Stimulated activated CD8-positive, alpha-beta memory T cell treated with anti-CD3 and anti-CD28 coated beads, Interleukin-7, amount 100 ng/mL, for 48 hours (primary cell): ENCODE measurements at regions not wholly inside any gene's neighbourhood (a gene's known extent, or its start where the extent isn't known, plus 50 kb on each side); places are given as distances from the start of the nearest gene placed in this dataset.
"Not testable (repeated sequence)": the region's sequence is repeated elsewhere in the genome, so short reads cannot be mapped to it uniquely, and the experiment has no call there.

Experiments
- DNase-seq, 2 donors: peaks; one replicate each; pipeline ENCODE4 v3.0.0-alpha.2; 2020; ENCODE audit warnings: low read depth in 1 of 2; ENCODE audit errors: extremely low read depth in 1 of 2

- no peak for DNase-seq
Observed at GRCh38 chr18:2186967-2187366, 384.3 kb downstream of the METTL4 start.

GRCh38 chr18:2188258-2188657 lies 383.0 kb downstream of the METTL4 start:
- no peak for DNase-seq

GRCh38 chr18:2191180-2191790 lies 380.0 kb downstream of the METTL4 start:
- no peak for DNase-seq

GRCh38 chr18:2192562-2192961 lies 378.7 kb downstream of the METTL4 start:
- DNase-seq, result no peak

- no peak for DNase-seq
Observed at GRCh38 chr18:2197946-2198345, 373.4 kb downstream of the METTL4 start.

GRCh38 chr18:2199060-2199459 lies 372.2 kb downstream of the METTL4 start:
- no peak for DNase-seq

- DNase-seq, result no peak
Observed at GRCh38 chr18:2201036-2201600, 370.2 kb downstream of the METTL4 start.

- DNase-seq, result no peak
Observed at GRCh38 chr18:2204736-2205135, 366.6 kb downstream of the METTL4 start.

- DNase-seq, result no peak
Observed at GRCh38 chr18:2207294-2207693, 364.0 kb downstream of the METTL4 start.

- no peak for DNase-seq
Observed at GRCh38 chr18:2212598-2213205, 358.6 kb downstream of the METTL4 start.

- no peak for DNase-seq
Observed at GRCh38 chr18:2213905-2214304, 357.4 kb downstream of the METTL4 start.

GRCh38 chr18:2217356-2217755 lies 353.9 kb downstream of the METTL4 start:
- DNase-seq, result no peak

GRCh38 chr18:2218101-2218500 lies 353.2 kb downstream of the METTL4 start:
- DNase-seq, result no peak

- no peak for DNase-seq
Observed at GRCh38 chr18:2219706-2220105, 351.6 kb downstream of the METTL4 start.

GRCh38 chr18:2222270-2223185 lies 348.8 kb downstream of the METTL4 start:
- DNase-seq, result no peak

GRCh38 chr18:2223449-2223848 lies 347.9 kb downstream of the METTL4 start:
- DNase-seq, result no peak

- DNase-seq, result no peak
Observed at GRCh38 chr18:2223849-2224248, 347.5 kb downstream of the METTL4 start.

GRCh38 chr18:2236232-2236631 lies 335.1 kb downstream of the METTL4 start:
- no peak for DNase-seq

- no peak for DNase-seq
Observed at GRCh38 chr18:2237706-2238105, 333.6 kb downstream of the METTL4 start.

- DNase-seq, result no peak
Observed at GRCh38 chr18:2240311-2240705, 331.0 kb downstream of the METTL4 start.

- DNase-seq, result no peak
Observed at GRCh38 chr18:2244641-2245040, 326.7 kb downstream of the METTL4 start.

- DNase-seq, result not testable (repeated sequence)
Observed at GRCh38 chr18:2247101-2247500, 324.2 kb downstream of the METTL4 start.
